Activated naive CD8-positive, alpha-beta T cell treated with anti-CD3 and anti-CD28 coated beads, Interleukin-2, amount 10 ng/mL, durations not matched to agents 7 days and 5 days (primary cell): ENCODE measurements at regions not wholly inside any gene's neighbourhood (a gene's known extent, or its start where the extent isn't known, plus 50 kb on each side); places are given as distances from the start of the nearest gene placed in this dataset.

Experiments used
- ATAC-seq: fragments of 150-1000 bp; cut with Tn5 transposase; one replicate; pipeline ENCODE4 v1.10.0; 2021; ENCODE audit warnings: low read depth, moderate library complexity
- POLR2A ChIA-PET: fragments of 350-600 bp; sonication (Branson Sonifier 250); formaldehyde crosslinking; loops from one replicate; lab custom pipeline; 2021; ENCODE audit warnings: antibody characterized with exemption; lab: Charles Lee
- DNase-seq: peaks from one replicate; pipeline ENCODE4 v3.0.0; 2021
- H3K27ac Mint-ChIP-seq: one replicate; pipeline ENCODE4 v1.8.0; 2022; ENCODE audit warnings: mild to moderate bottlenecking, mixed read lengths
- H3K27me3 Mint-ChIP-seq: one replicate; pipeline ENCODE4 v1.8.0; 2022; ENCODE audit warnings: mild to moderate bottlenecking, moderate library complexity, mixed read lengths
- H3K36me3 Mint-ChIP-seq: one replicate; pipeline ENCODE4 v1.8.0; 2021; ENCODE audit warnings: mild to moderate bottlenecking, mixed read lengths
- H3K4me1 Mint-ChIP-seq: one replicate; pipeline ENCODE4 v1.8.0; 2021; ENCODE audit warnings: mixed read lengths
- H3K4me3 Mint-ChIP-seq: one replicate; pipeline ENCODE4 v1.8.0; 2022; ENCODE audit warnings: mild to moderate bottlenecking, moderate library complexity, mixed read lengths
- H3K9me3 Mint-ChIP-seq: one replicate; pipeline ENCODE4 v1.8.0; 2021; ENCODE audit warnings: mixed read lengths

GRCh38 chr15:29360152-29360551 lies 90.5 kb upstream of the NSMCE3 start:
- H3K27ac Mint-ChIP-seq = no peak overlapping the region
- H3K9me3 Mint-ChIP-seq = no peaks in the 10 kb centered on the region
- no peaks in the 10 kb centered on the region for H3K36me3 Mint-ChIP-seq
- H3K27me3 Mint-ChIP-seq = peaks cover 7% of the 10 kb centered on the region
- POLR2A ChIA-PET = no interaction called here
- DNase-seq (no peak), ATAC-seq (no peak)
- H3K4me3 Mint-ChIP-seq = no peak overlapping the region
- H3K4me1 Mint-ChIP-seq = no peaks in the 10 kb centered on the region

DNA sequence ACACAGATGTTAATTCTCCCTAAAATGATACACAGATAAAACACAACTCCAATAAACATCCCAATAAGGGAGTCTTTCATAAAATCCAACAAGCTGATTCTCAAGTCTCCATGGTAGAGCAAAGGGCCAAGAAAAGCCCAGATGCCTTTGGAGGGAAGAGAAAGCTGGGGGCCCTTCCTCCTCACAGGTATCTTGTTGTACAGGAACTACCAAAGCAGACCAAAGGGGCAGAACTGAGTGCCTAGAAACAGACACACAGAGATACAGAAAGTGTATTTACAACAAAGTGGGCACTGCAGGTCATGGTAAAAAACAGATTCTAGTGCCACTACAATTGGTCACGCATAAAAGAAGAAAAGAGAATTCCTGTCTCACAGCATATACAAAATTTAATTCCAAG lies 87.2 kb upstream of the NSMCE3 start:
- DNase-seq (no peak), ATAC-seq (no peak)
- Mint-ChIP-seq H3K4me3 (no peak overlapping the region), H3K9me3 (no peaks in the 10 kb centered on the region), H3K36me3 (no peaks in the 10 kb centered on the region), H3K27ac (no peak overlapping the region), H3K27me3 (peaks cover 9% of the 10 kb centered on the region), H3K4me1 (no peaks in the 10 kb centered on the region)
- POLR2A ChIA-PET = no interaction called here

DNA sequence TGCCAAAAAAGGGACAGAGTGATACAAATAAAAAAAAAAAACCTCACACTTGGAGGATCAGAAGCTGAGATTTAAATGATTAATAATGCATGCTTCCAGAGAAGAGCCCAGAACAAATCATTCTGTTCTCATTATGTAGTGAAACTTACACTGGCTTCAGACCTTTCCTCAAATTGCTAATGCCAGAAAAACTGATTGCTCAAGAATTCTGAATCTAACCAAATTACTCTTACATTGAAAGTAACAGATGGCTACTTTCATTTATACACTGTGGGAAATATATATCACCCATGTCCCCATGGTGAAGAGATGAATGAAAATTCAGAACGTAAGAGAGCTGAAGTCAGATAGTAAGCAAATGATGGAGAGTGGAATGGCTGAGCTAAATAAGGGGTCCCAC lies 85.9 kb upstream of the NSMCE3 start:
- POLR2A ChIA-PET = no interaction called here
- Mint-ChIP-seq H3K9me3 (no peaks in the 10 kb centered on the region), H3K4me3 (no peak overlapping the region), H3K36me3 (no peaks in the 10 kb centered on the region), H3K4me1 (no peaks in the 10 kb centered on the region), H3K27ac (no peak overlapping the region), H3K27me3 (peaks cover 9% of the 10 kb centered on the region)
- ATAC-seq (no peak), DNase-seq (no peak)

GRCh38 chr15:29352402-29352801 lies 82.8 kb upstream of the NSMCE3 start:
- POLR2A ChIA-PET = no interaction called here
- Mint-ChIP-seq H3K27ac (no peak overlapping the region), H3K4me1 (no peaks in the 10 kb centered on the region), H3K27me3 (peaks cover 10% of the 10 kb centered on the region), H3K4me3 (no peak overlapping the region), H3K9me3 (no peaks in the 10 kb centered on the region), H3K36me3 (no peaks in the 10 kb centered on the region)
- no peak for DNase-seq
- no peak for ATAC-seq

GRCh38 chr15:29349196-29349595 lies 79.6 kb upstream of the NSMCE3 start:
- POLR2A ChIA-PET = no interaction called here
- Mint-ChIP-seq H3K27me3 (peaks cover 5% of the 10 kb centered on the region), H3K27ac (no peak overlapping the region), H3K9me3 (no peaks in the 10 kb centered on the region), H3K4me1 (no peaks in the 10 kb centered on the region), H3K36me3 (no peaks in the 10 kb centered on the region), H3K4me3 (no peak overlapping the region)
- no peak for DNase-seq
- no peak for ATAC-seq

DNA sequence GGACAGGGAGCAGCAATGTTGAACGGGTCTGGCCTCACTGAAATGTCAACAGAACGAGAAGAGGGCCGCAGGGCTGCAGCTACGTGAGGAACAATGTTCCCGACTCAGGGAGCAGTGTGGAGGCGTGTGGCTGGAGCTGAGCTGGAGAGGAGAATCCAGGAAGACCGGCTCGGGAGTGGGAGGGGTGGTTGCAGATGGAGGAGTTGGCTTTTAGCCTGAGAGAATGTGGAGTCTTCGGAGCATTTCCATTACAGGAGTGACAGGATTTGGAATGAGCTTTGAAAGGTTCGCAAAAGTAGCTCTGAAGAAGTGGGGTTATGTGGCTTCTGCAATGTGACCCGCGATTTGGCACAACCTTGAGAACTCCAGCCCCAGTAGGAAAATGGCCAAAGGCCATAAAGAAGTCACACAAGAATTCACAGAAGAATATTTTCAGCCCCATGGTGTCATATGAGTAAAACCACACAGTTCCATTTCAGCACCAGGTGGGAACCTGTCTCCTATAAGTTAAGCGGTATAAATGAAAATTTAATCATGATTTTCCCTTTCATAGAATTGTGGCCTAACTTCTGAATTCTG lies 78.8 kb upstream of the NSMCE3 start:
- no peak overlapping the region for H3K27ac Mint-ChIP-seq
- POLR2A ChIA-PET = no interaction called here
- H3K4me3 Mint-ChIP-seq = no peak overlapping the region
- ATAC-seq (no peak), DNase-seq (no peak)
- no peaks in the 10 kb centered on the region for H3K36me3 Mint-ChIP-seq
- H3K9me3 Mint-ChIP-seq = no peaks in the 10 kb centered on the region
- peaks cover 5% of the 10 kb centered on the region for H3K27me3 Mint-ChIP-seq
- no peaks in the 10 kb centered on the region for H3K4me1 Mint-ChIP-seq

GRCh38 chr15:29346998-29347397 lies 77.4 kb upstream of the NSMCE3 start:
- DNase-seq = no peak
- Mint-ChIP-seq H3K4me1 (no peaks in the 10 kb centered on the region), H3K27me3 (peaks cover 5% of the 10 kb centered on the region), H3K9me3 (no peaks in the 10 kb centered on the region), H3K36me3 (no peaks in the 10 kb centered on the region), H3K27ac (no peak overlapping the region), H3K4me3 (no peak overlapping the region)
- POLR2A ChIA-PET = no interaction called here
- ATAC-seq = no peak

DNA sequence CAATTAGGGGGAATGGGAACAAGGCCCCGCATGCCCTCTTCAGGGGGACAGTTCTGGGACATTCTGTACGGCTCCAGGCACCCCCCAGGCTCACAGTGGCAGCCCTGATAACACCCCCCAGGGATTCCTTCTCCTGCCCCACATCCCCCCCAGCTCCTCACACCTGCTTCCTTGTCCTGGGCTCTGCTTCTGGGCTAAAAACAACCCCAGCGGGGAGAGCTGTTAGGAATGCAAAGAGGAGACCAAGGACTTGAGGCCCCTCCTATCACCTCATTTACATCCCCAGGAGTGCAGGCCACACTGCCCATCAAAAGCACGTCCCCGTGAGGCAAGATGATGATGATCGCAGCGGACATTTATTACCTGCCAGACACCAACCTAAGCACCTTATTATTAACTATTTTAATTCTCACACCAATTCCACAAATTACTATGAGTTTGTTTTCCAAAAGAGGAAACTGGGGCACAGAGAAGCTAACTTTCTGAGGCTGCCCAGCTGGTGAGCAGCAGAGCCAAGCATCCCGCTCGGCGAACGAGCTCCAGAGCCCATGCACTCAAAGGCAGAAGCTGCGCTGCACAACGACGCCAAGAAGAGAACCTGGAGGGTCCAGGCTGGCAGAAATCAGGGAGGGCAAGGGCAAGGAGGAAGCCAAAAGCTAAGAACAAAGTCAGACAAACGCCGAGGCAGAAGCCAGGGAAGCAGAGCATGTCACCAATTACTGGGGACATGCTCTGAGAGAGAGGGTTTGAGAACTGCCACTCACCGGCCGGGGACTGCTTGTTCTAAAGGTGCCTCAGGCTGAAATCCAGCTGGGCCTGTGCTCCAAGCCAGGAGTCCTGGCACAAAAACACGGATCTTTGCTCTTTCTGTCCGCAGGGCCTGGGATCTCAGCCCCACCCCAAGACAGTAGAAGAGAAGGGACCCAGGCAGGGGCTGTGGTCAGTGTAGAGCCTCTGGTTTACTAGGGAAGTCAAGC lies 76.2 kb upstream of the NSMCE3 start:
- no peak for DNase-seq
- Mint-ChIP-seq H3K9me3 (no peaks in the 10 kb centered on the region), H3K4me1 (no peaks in the 10 kb centered on the region), H3K4me3 (no peak overlapping the region), H3K27me3 (peaks cover 5% of the 10 kb centered on the region), H3K27ac (no peak overlapping the region), H3K36me3 (no peaks in the 10 kb centered on the region)
- POLR2A ChIA-PET = no interaction called here
- no peak for ATAC-seq

DNA sequence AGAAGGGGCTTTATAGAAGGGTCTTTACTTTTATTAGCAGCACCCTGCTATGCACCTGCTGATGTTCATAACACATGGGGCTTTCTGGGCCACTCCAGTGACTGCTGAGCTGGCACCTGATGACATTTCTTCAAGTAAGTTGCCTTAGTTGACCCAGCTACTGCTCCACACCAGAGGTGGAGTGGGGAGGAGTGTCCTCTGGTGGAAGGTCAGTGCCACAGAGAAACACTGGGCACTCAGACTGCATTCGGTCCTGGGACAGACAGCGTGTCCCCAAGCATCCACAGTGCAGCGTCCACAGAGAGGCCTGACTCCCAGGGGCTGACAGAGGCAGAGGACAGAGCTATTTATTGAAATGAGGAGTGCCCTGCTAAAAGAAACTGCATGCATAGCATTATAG lies 74.9 kb upstream of the NSMCE3 start:
- ATAC-seq (no peak), DNase-seq (no peak)
- no peak overlapping the region for H3K27ac Mint-ChIP-seq
- no peak overlapping the region for H3K4me3 Mint-ChIP-seq
- POLR2A ChIA-PET = no interaction called here
- peaks cover 6% of the 10 kb centered on the region for H3K27me3 Mint-ChIP-seq
- H3K4me1 Mint-ChIP-seq = no peaks in the 10 kb centered on the region
- no peaks in the 10 kb centered on the region for H3K9me3 Mint-ChIP-seq
- H3K36me3 Mint-ChIP-seq = no peaks in the 10 kb centered on the region

GRCh38 chr15:29343229-29343628 lies 73.6 kb upstream of the NSMCE3 start:
- ATAC-seq = no peak
- no peak for DNase-seq
- H3K27me3 Mint-ChIP-seq = peaks cover 5% of the 10 kb centered on the region
- H3K9me3 Mint-ChIP-seq = no peaks in the 10 kb centered on the region
- no peaks in the 10 kb centered on the region for H3K36me3 Mint-ChIP-seq
- POLR2A ChIA-PET = no interaction called here
- H3K27ac Mint-ChIP-seq = no peak overlapping the region
- no peaks in the 10 kb centered on the region for H3K4me1 Mint-ChIP-seq
- H3K4me3 Mint-ChIP-seq = no peak overlapping the region

GRCh38 chr15:29342201-29342600 lies 72.6 kb upstream of the NSMCE3 start:
- POLR2A ChIA-PET = no interaction called here
- Mint-ChIP-seq H3K4me3 (no peak overlapping the region), H3K36me3 (no peaks in the 10 kb centered on the region), H3K27ac (no peak overlapping the region), H3K27me3 (peaks cover 2% of the 10 kb centered on the region), H3K9me3 (no peaks in the 10 kb centered on the region), H3K4me1 (no peaks in the 10 kb centered on the region)
- DNase-seq (no peak), ATAC-seq (no peak)

- H3K9me3 Mint-ChIP-seq = no peaks in the 10 kb centered on the region
- H3K27me3 Mint-ChIP-seq = peaks cover 2% of the 10 kb centered on the region
- H3K4me1 Mint-ChIP-seq = no peaks in the 10 kb centered on the region
- POLR2A ChIA-PET = no interaction called here
- no peak overlapping the region for H3K4me3 Mint-ChIP-seq
- no peaks in the 10 kb centered on the region for H3K36me3 Mint-ChIP-seq
- no peak overlapping the region for H3K27ac Mint-ChIP-seq
- no peak for ATAC-seq
- DNase-seq = no peak
Observed at GRCh38 chr15:29337156-29337959, 67.7 kb upstream of the NSMCE3 start.

DNA sequence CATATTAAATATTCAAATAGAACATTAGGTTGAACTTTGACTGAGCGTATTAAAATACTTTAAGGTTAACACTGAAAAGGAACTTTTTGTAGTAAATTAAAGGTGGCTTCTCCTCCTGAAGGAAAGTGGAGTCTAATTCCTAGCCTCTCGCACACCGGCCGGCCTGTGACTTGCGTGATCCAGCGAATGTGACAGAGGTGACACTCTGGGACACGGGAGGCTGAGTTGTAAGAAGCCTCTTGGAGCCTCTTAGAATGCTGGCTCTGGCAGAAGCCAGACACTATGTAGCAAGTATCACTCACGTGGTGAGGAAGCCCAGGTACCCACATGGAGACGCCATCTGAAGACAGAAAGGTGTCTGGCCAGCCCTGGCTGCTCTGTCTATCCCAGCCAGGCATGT lies 64.9 kb upstream of the NSMCE3 start:
- no peak for ATAC-seq
- Mint-ChIP-seq H3K4me1 (no peaks in the 10 kb centered on the region), H3K4me3 (no peak overlapping the region), H3K9me3 (no peaks in the 10 kb centered on the region), H3K27me3 (no peaks in the 10 kb centered on the region), H3K27ac (no peak overlapping the region), H3K36me3 (no peaks in the 10 kb centered on the region)
- POLR2A ChIA-PET = no interaction called here
- no peak for DNase-seq
